Fibroblast of lung (primary cell): ENCODE measurements at regions not wholly inside any gene's neighbourhood (a gene's known extent, or its start where the extent isn't known, plus 50 kb on each side); places are given as distances from the start of the nearest gene placed in this dataset.

Source experiments
- CTCF ChIP-seq, 2 donors: IDR thresholded peaks in 1 of 2; conservative IDR thresholded peaks in 1 of 2; 1 replicate in 1 of 2; 2 replicates in 1 of 2; pipeline ENCODE4 v1.5.1; 2011 to 2012; ENCODE audit warnings: low read length in 2 of 2, control low read depth in 1 of 2, inconsistent platforms in 1 of 2, low read depth in 1 of 2, mild to moderate bottlenecking in 1 of 2
- EZH2 ChIP-seq: IDR thresholded peaks from 2 replicates; pipeline ENCODE4 v1.5.1; 2012; ENCODE audit warnings: low read length, control low read depth, mild to moderate bottlenecking; ENCODE audit errors: missing control alignments

GRCh38 chr10:8830876-8831275 lies 776.4 kb downstream of the GATA3 start:
- TF ChIP-seq CTCF (conservative IDR thresholded peaks at IDR 0.05 in 1 of 2, IDR thresholded peaks at IDR 0.05 in 1 of 2; ENCODE audit: low read depth in 1 of 2, low read length in 2 of 2) (no peak), EZH2 (no peak)
